Mesendoderm (in vitro differentiated cells): ENCODE measurements at regions not wholly inside any gene's neighbourhood (a gene's known extent, or its start where the extent isn't known, plus 50 kb on each side); places are given as distances from the start of the nearest gene placed in this dataset.

ENCODE experiments used
- DNase-seq: peaks from one replicate; pipeline ENCODE4 v3.0.0; 2013
- H2AK5ac ChIP-seq: 2 replicates; pipeline ENCODE4 v1.6.1; 2013; ENCODE audit warnings: low read length, inconsistent platforms
- H2BK120ac ChIP-seq: 2 replicates; pipeline ENCODE4 v1.6.1; 2013; ENCODE audit warnings: low read depth, mild to moderate bottlenecking, low read length, moderate library complexity, mixed read lengths
- H2BK15ac ChIP-seq: replicated peaks from 2 replicates; pipeline ENCODE4 v1.6.1; 2013; ENCODE audit warnings: low read depth, mild to moderate bottlenecking, moderate library complexity
- H2BK5ac ChIP-seq: 2 replicates; pipeline ENCODE4 v1.6.1; 2013; ENCODE audit warnings: low read length, inconsistent platforms
- H3K18ac ChIP-seq: 2 replicates; pipeline ENCODE4 v1.6.1; 2013; ENCODE audit warnings: mild to moderate bottlenecking, low read length, mixed read lengths
- H3K23ac ChIP-seq: one replicate; pipeline ENCODE4 v1.6.1; 2013; ENCODE audit warnings: low read length
- H3K27ac ChIP-seq: 2 replicates; pipeline ENCODE4 v1.5.1; 2013; ENCODE audit warnings: low read depth, mild to moderate bottlenecking, inconsistent platforms, low read length, moderate library complexity
- H3K27me3 ChIP-seq: 2 replicates; pipeline ENCODE4 v1.6.1; 2013; ENCODE audit warnings: low read length, control low read depth, mild to moderate bottlenecking, inconsistent platforms; ENCODE audit not compliant: insufficient read depth, poor library complexity
- H3K36me3 ChIP-seq: 2 replicates; pipeline ENCODE4 v1.6.1; 2013; ENCODE audit warnings: low read length, inconsistent platforms; ENCODE audit not compliant: control insufficient read depth, insufficient read depth
- H3K4ac ChIP-seq: one replicate; pipeline ENCODE4 v1.6.1; 2013; ENCODE audit warnings: low read depth, mild to moderate bottlenecking, low read length, moderate library complexity
- H3K4me1 ChIP-seq: 2 replicates; pipeline ENCODE4 v1.6.1; 2013; ENCODE audit warnings: low read depth, low read length, inconsistent platforms; ENCODE audit not compliant: control insufficient read depth
- H3K4me2 ChIP-seq: 2 replicates; pipeline ENCODE4 v1.6.1; 2013; ENCODE audit warnings: low read length
- H3K4me3 ChIP-seq: 2 replicates; pipeline ENCODE4 v1.5.1; 2013; ENCODE audit warnings: mild to moderate bottlenecking, low read length
- H3K56ac ChIP-seq: one replicate; pipeline ENCODE4 v1.6.1; 2013; ENCODE audit warnings: low read length
- H3K79me1 ChIP-seq: 2 replicates; pipeline ENCODE4 v1.6.1; 2013; ENCODE audit warnings: low read length, inconsistent platforms
- H3K79me2 ChIP-seq: 2 replicates; pipeline ENCODE4 v1.6.1; 2013; ENCODE audit warnings: mild to moderate bottlenecking, low read length; ENCODE audit not compliant: control insufficient read depth, insufficient read depth
- H3K9ac ChIP-seq: 2 replicates; pipeline ENCODE4 v1.6.1; 2013; ENCODE audit warnings: low read length, inconsistent platforms
- H4K5ac ChIP-seq: one replicate; pipeline ENCODE4 v1.6.1; 2013; ENCODE audit warnings: low read length
- H4K8ac ChIP-seq: one replicate; pipeline ENCODE4 v1.6.1; 2013; ENCODE audit warnings: low read depth, mild to moderate bottlenecking, control low read depth, low read length, moderate library complexity
- WGBS: extraction: QIAGEN DNeasy Blood & Tissue Kit; methylation state at CpG from one replicate; pipeline ENCODE4 v1.1.7; 2013; ENCODE audit warnings: low lambda C conversion rate, missing lambda C conversion rate; ENCODE audit not compliant: insufficient coverage; ENCODE audit errors: extremely low coverage; 5-methylcytosine and 5-hydroxymethylcytosine counted together

DNA sequence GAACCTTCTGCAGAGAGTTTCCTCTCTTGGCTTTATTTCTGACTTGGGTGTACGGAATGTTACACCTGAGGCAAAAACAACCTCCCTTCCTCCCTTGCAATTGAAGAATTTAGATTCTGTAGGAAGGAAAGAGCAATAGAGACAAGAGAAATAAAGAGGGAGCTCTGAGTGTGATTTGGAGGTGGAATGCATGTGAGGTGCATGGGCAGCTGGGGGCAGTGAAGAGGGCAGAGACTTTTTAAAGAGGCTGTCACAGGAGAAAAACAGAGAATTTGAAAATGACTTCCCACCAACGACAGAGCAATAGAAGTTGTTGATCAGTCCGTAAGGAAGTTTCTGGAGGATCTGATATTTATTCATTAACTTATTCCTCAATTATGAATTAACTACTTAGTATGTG lies 172.0 kb upstream of the B3GALT2 start:
- Histone ChIP-seq H2AK5ac (no peak overlapping the region), H3K4me2 (no peak overlapping the region), H4K8ac (no peak overlapping the region), H4K5ac (no peak overlapping the region), H3K27me3 (no peaks in the 10 kb centered on the region), H3K36me3 (no peaks in the 10 kb centered on the region), H3K4ac (no peak overlapping the region), H3K79me2 (no peaks in the 10 kb centered on the region), H3K79me1 (no peaks in the 10 kb centered on the region), H2BK120ac (no peak overlapping the region), H3K56ac (no peak overlapping the region), H3K27ac (no peak overlapping the region), H3K4me1 (no peaks in the 10 kb centered on the region), H2BK5ac (no peak overlapping the region), H2BK15ac (no peak overlapping the region), H3K18ac (no peak overlapping the region), H3K9ac (no peak overlapping the region), H3K23ac (no peak overlapping the region), H3K4me3 (no peak overlapping the region)
- no CpG with 5 or more reads among the region's 3 CpGs for WGBS
- peak; percentile 39 for DNase-seq

DNA sequence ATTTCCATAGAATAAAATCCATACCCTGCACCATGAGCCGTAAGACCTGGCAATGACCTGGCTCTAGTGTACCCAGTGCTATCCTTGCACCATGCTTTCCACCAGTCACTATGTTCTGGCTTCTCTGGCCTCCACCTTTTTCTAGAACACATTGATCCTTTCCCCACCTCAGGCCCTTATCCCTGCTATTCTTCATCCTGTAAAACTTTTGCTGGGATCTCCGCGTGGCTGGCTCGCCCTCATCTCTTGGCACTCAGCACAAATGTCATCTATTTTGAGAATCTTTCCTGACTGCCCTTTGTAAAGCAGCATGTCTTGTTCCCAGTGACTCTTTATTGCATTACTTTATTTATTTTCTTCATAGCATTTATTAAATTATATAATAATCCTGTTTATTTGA lies 169.8 kb upstream of the B3GALT2 start:
- no peak overlapping the region for H2BK120ac ChIP-seq
- H2AK5ac ChIP-seq: no peak overlapping the region
- WGBS: no CpG with 5 or more reads among the region's 4 CpGs
- H4K8ac ChIP-seq: no peak overlapping the region
- H3K4me1 ChIP-seq: no peaks in the 10 kb centered on the region
- H3K36me3 ChIP-seq: no peaks in the 10 kb centered on the region
- no peak overlapping the region for H3K18ac ChIP-seq
- no peak overlapping the region for H2BK5ac ChIP-seq
- no peak overlapping the region for H3K4ac ChIP-seq
- no peak overlapping the region for H3K4me3 ChIP-seq
- no peak overlapping the region for H3K23ac ChIP-seq
- no peaks in the 10 kb centered on the region for H3K79me2 ChIP-seq
- no peaks in the 10 kb centered on the region for H3K79me1 ChIP-seq
- no peak for DNase-seq
- H3K27me3 ChIP-seq: no peaks in the 10 kb centered on the region
- no peak overlapping the region for H3K27ac ChIP-seq
- no peak overlapping the region for H3K9ac ChIP-seq
- no peak overlapping the region for H3K4me2 ChIP-seq
- no peak overlapping the region for H2BK15ac ChIP-seq
- no peak overlapping the region for H4K5ac ChIP-seq
- H3K56ac ChIP-seq: no peak overlapping the region

DNA sequence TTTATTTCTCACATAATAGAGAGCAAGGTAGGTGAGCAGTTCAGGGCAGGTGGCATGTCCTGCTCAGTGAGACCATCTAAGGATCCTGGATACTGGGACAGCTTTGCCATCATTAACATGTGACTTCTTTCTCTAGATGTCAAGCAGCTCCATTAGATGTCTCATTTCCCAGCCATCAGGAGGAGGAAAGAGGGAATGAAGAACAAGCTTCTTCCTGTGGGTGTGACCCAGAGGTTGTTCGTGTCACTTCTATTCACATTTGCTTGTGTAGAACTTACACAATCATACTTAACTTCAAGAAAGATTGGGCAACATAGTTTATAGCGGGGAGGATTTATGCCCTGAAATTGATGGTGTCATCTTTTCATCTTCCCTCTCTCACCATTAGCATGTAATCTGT lies 169.2 kb upstream of the B3GALT2 start:
- H3K4me2 ChIP-seq: no peak overlapping the region
- H3K4me3 ChIP-seq: no peak overlapping the region
- no peak overlapping the region for H3K56ac ChIP-seq
- H3K4me1 ChIP-seq: no peaks in the 10 kb centered on the region
- H3K18ac ChIP-seq: no peak overlapping the region
- H2BK5ac ChIP-seq: no peak overlapping the region
- H2AK5ac ChIP-seq: no peak overlapping the region
- no peak overlapping the region for H2BK15ac ChIP-seq
- no peak overlapping the region for H3K9ac ChIP-seq
- H3K23ac ChIP-seq: no peak overlapping the region
- H3K27me3 ChIP-seq: no peaks in the 10 kb centered on the region
- DNase-seq: no peak
- no peak overlapping the region for H4K8ac ChIP-seq
- H2BK120ac ChIP-seq: no peak overlapping the region
- no peaks in the 10 kb centered on the region for H3K36me3 ChIP-seq
- H4K5ac ChIP-seq: no peak overlapping the region
- H3K27ac ChIP-seq: no peak overlapping the region
- no CpG with 5 or more reads among the region's 2 CpGs for WGBS
- no peaks in the 10 kb centered on the region for H3K79me2 ChIP-seq
- no peak overlapping the region for H3K4ac ChIP-seq
- no peaks in the 10 kb centered on the region for H3K79me1 ChIP-seq

GRCh38 chr1:193355178-193355577 lies 168.8 kb upstream of the B3GALT2 start:
- Histone ChIP-seq H3K4me1 (no peaks in the 10 kb centered on the region), H4K8ac (no peak overlapping the region), H3K4me3 (no peak overlapping the region)

DNA sequence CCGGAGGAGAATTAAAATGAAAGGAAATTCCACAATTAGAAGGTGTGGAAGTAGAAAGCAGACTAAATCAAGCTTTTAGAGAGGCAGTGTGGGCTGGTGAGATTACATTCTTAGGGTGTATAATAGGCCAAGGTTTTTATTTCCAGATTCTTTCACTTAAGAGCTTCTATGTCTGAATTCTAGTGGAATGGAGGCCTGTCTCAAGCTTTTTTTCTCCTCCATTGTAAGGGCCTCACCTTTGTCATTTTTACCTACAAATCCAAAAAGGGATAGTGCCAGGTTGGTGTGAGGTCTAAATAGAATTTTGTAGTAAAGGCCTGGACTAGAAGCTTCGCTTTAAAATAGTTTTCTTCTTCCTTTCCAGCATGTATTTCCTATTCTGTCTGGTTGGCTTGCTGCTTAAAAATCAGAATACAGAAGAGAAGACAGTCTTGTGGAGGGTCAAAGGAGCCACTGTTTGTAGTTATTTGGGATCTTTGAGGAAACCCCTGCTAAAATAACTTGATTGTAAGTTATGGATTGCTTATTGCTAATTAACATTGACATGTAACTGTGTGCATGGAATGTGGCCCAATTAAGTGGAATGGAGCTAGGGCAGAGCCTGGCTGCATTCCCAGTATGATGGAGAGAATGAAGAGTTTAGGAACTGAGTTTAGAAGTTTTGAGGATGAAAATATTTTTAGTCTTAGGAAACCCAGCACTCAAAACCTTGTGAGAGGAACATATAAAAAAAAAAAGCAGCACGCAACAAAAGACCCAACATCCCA lies 162.5 kb upstream of the B3GALT2 start:
- H3K4me3 ChIP-seq: no peak overlapping the region
- no peaks in the 10 kb centered on the region for H3K79me2 ChIP-seq
- no peak overlapping the region for H4K5ac ChIP-seq
- H3K18ac ChIP-seq: no peak overlapping the region
- no peak overlapping the region for H3K4ac ChIP-seq
- H3K56ac ChIP-seq: no peak overlapping the region
- H3K4me1 ChIP-seq: no peaks in the 10 kb centered on the region
- no peaks in the 10 kb centered on the region for H3K27me3 ChIP-seq
- no peak overlapping the region for H3K27ac ChIP-seq
- no peak overlapping the region for H3K9ac ChIP-seq
- H2BK5ac ChIP-seq: no peak overlapping the region
- H2AK5ac ChIP-seq: no peak overlapping the region
- no peaks in the 10 kb centered on the region for H3K79me1 ChIP-seq
- no peak overlapping the region for H3K4me2 ChIP-seq
- no peak overlapping the region for H2BK120ac ChIP-seq
- no peak overlapping the region for H4K8ac ChIP-seq
- no CpG with 5 or more reads among the region's 3 CpGs for WGBS
- H3K36me3 ChIP-seq: no peaks in the 10 kb centered on the region
- H2BK15ac ChIP-seq: no peak overlapping the region
- no peak overlapping the region for H3K23ac ChIP-seq
- no peak for DNase-seq

More at GRCh38 chr1:193355178-193355577, 168.8 kb upstream of the B3GALT2 start:
- Histone ChIP-seq H3K23ac (no peak overlapping the region), H3K9ac (no peak overlapping the region), H3K56ac (no peak overlapping the region), H2BK120ac (no peak overlapping the region), H2BK15ac (no peak overlapping the region), H3K36me3 (no peaks in the 10 kb centered on the region), H3K4me2 (no peak overlapping the region), H3K27me3 (no peaks in the 10 kb centered on the region), H4K5ac (no peak overlapping the region), H3K18ac (no peak overlapping the region), H3K27ac (no peak overlapping the region), H3K79me1 (no peaks in the 10 kb centered on the region), H2BK5ac (no peak overlapping the region), H3K4ac (no peak overlapping the region), H3K79me2 (no peaks in the 10 kb centered on the region), H2AK5ac (no peak overlapping the region)
- no CpG with 5 or more reads among the region's 2 CpGs for WGBS
- no peak for DNase-seq
